IMR-90 (cell line): ENCODE measurements at regions not wholly inside any gene's neighbourhood (a gene's known extent, or its start where the extent isn't known, plus 50 kb on each side); places are given as distances from the start of the nearest gene placed in this dataset.

Experiments used
- ATAC-seq: fragments of 200-7000 bp; cut with Tn5 transposase; 2 replicates; pipeline ENCODE4 v1.9.1; 2020; ENCODE audit warnings: low read depth, mild to moderate bottlenecking, moderate library complexity
- BruUV-seq: library from RNA; stranded (reverse); fragments of 400-500 nt; replicated peaks from 2 replicates; lab custom pipeline; 2021; lab: Mats Ljungman, UMichigan
- CTCF ChIA-PET: fragments of 300-600 bp; formaldehyde crosslinking; extraction: SDS; loops from one replicate; lab custom pipeline; 2021; ENCODE audit warnings: antibody characterized with exemption; lab: Yijun Ruan, JAX
- POLR2A ChIA-PET: fragments of 300-600 bp; sonication (Branson Sonifier 250); formaldehyde crosslinking; loops from one replicate; lab custom pipeline; 2022; ENCODE audit warnings: antibody characterized with exemption; ENCODE audit not compliant: unreplicated experiment; lab: Charles Lee
- DNase-seq: peaks from one replicate; pipeline ENCODE4 v3.0.0; 2013
- H2AFZ ChIP-seq: replicated peaks from 2 replicates; pipeline ENCODE3; 2013; ENCODE audit warnings: low read length, mild to moderate bottlenecking; ENCODE audit not compliant: poor library complexity
- H2AK5ac ChIP-seq: 2 replicates; pipeline ENCODE4 v1.6.1; 2013; ENCODE audit warnings: low read depth, low read length, inconsistent platforms
- H2AK9ac ChIP-seq: replicated peaks from 2 replicates; pipeline ENCODE3; 2013; ENCODE audit warnings: mild to moderate bottlenecking, low read depth, low read length, moderate library complexity; ENCODE audit not compliant: poor library complexity
- H2BK120ac ChIP-seq: 2 replicates; pipeline ENCODE4 v1.6.1; 2013; ENCODE audit warnings: low read depth, low read length, inconsistent platforms
- H2BK15ac ChIP-seq: 3 replicates; pipeline ENCODE4 v1.6.1; 2013; ENCODE audit warnings: low read depth, low read length, inconsistent platforms
- H2BK20ac ChIP-seq: 2 replicates; pipeline ENCODE4 v1.6.1; 2013; ENCODE audit warnings: low read depth, mild to moderate bottlenecking, inconsistent platforms, low read length, moderate library complexity
- H2BK5ac ChIP-seq: 2 replicates; pipeline ENCODE4 v1.6.1; 2013; ENCODE audit warnings: mild to moderate bottlenecking, low read depth, low read length, inconsistent platforms; ENCODE audit not compliant: poor library complexity, severe bottlenecking
- H3K14ac ChIP-seq: replicated peaks from 2 replicates; pipeline ENCODE4 v1.6.1; 2013; ENCODE audit warnings: low read depth, low read length, inconsistent platforms
- H3K18ac ChIP-seq: 2 replicates; pipeline ENCODE4 v1.6.1; 2013; ENCODE audit warnings: low read depth, low read length, control low read depth
- H3K23ac ChIP-seq: 2 replicates; pipeline ENCODE4 v1.6.1; 2013; ENCODE audit warnings: low read depth, low read length, inconsistent platforms
- H3K27ac ChIP-seq: 2 replicates; pipeline ENCODE4 v1.5.1; 2013; ENCODE audit warnings: mild to moderate bottlenecking, control low read depth, low read length; ENCODE audit not compliant: insufficient read depth
- H3K27me3 ChIP-seq: 2 replicates; pipeline ENCODE4 v1.6.1; 2013; ENCODE audit warnings: low read length; ENCODE audit not compliant: control insufficient read depth, insufficient read depth
- H3K36me3 ChIP-seq: 2 replicates; pipeline ENCODE4 v1.6.1; 2013; ENCODE audit warnings: low read length, mixed read lengths; ENCODE audit not compliant: control insufficient read depth, insufficient read depth
- H3K4ac ChIP-seq: 2 replicates; pipeline ENCODE4 v1.6.1; 2013; ENCODE audit warnings: low read depth, low read length, inconsistent platforms
- H3K4me1 ChIP-seq: 2 replicates; pipeline ENCODE4 v1.6.1; 2013; ENCODE audit warnings: low read length, mixed read lengths; ENCODE audit not compliant: control insufficient read depth, insufficient read depth
- H3K4me2 ChIP-seq: 2 replicates; pipeline ENCODE4 v1.6.1; 2013; ENCODE audit warnings: low read depth, mild to moderate bottlenecking, control low read depth, low read length, moderate library complexity
- H3K4me3 ChIP-seq: 2 replicates; pipeline ENCODE4 v1.5.1; 2013; ENCODE audit warnings: low read depth, mild to moderate bottlenecking, control low read depth, low read length, moderate library complexity; ENCODE audit not compliant: insufficient read depth
- H3K56ac ChIP-seq: 2 replicates; pipeline ENCODE4 v1.6.1; 2013; ENCODE audit warnings: low read length, inconsistent platforms; ENCODE audit not compliant: insufficient read depth; ENCODE audit errors: extremely low read depth
- H3K79me1 ChIP-seq, 2 experiments: 2 replicates each; pipeline ENCODE4 v1.6.1; 2013; ENCODE audit warnings: low read length in 2 of 2, inconsistent platforms in 1 of 2, low read depth in 1 of 2
- H3K9ac ChIP-seq: 2 replicates; pipeline ENCODE4 v1.6.1; 2013; ENCODE audit warnings: low read depth, low read length, control low read depth
- H3K9me1 ChIP-seq: 2 replicates; pipeline ENCODE4 v1.6.1; 2013; ENCODE audit warnings: low read length, inconsistent platforms; ENCODE audit not compliant: insufficient read depth
- H3K9me3 ChIP-seq: 2 replicates; pipeline ENCODE4 v1.6.1; 2013; ENCODE audit warnings: low read length; ENCODE audit not compliant: control insufficient read depth, insufficient read depth
- H4K20me1 ChIP-seq: 2 replicates; pipeline ENCODE4 v1.6.1; 2013; ENCODE audit warnings: low read length, inconsistent platforms; ENCODE audit not compliant: insufficient read depth
- H4K5ac ChIP-seq: 2 replicates; pipeline ENCODE4 v1.6.1; 2013; ENCODE audit warnings: mild to moderate bottlenecking, low read depth, low read length, control low read depth
- H4K8ac ChIP-seq, 2 experiments: 2 replicates each; pipeline ENCODE4 v1.6.1; 2013; ENCODE audit warnings: low read depth in 2 of 2, low read length in 2 of 2, control low read depth in 1 of 2, inconsistent platforms in 1 of 2
- H4K91ac ChIP-seq: 2 replicates; pipeline ENCODE4 v1.6.1; 2013; ENCODE audit warnings: low read depth, low read length, inconsistent platforms; ENCODE audit not compliant: insufficient read depth
- CEBPB ChIP-seq: IDR thresholded peaks from 2 replicates; pipeline ENCODE4 v1.6.1; 2012; ENCODE audit warnings: low read depth, low read length, improper control_type of control experiment
- FOS ChIP-seq: fragments of 150-350 bp; IDR thresholded peaks from 2 replicates; pipeline ENCODE4 v1.6.1; 2016; ENCODE audit warnings: low read depth, low read length
- MAZ ChIP-seq: IDR thresholded peaks from 2 replicates; pipeline ENCODE4 v1.6.1; 2012; ENCODE audit warnings: low read depth, mild to moderate bottlenecking, low read length, improper control_type of control experiment, moderate library complexity, borderline replicate concordance
- POLR2A ChIP-seq: IDR thresholded peaks from 2 replicates; pipeline ENCODE4 v1.6.1; 2012; ENCODE audit warnings: mild to moderate bottlenecking, low read depth, low read length
- RAD21 ChIP-seq: IDR thresholded peaks from 2 replicates; pipeline ENCODE4 v1.6.1; 2012; ENCODE audit warnings: low read length, improper control_type of control experiment
- RCOR1 ChIP-seq: IDR thresholded peaks from 2 replicates; pipeline ENCODE4 v1.6.1; 2012; ENCODE audit warnings: mild to moderate bottlenecking, low read length, improper control_type of control experiment; ENCODE audit not compliant: insufficient replicate concordance
- SMC3 ChIP-seq: fragments of 150-350 bp; IDR thresholded peaks from 2 replicates; pipeline ENCODE4 v1.6.1; 2016; ENCODE audit warnings: low read depth, mild to moderate bottlenecking, antibody characterized with exemption, low read length, moderate library complexity
- WGBS, 2 experiments: methylation state at CpG; one replicate each; pipeline versions ENCODE4 v1.1.5 to v1.1.7; 2013; ENCODE audit warnings: missing lambda C conversion rate in 2 of 2; ENCODE audit not compliant: insufficient read length in 1 of 2; ENCODE audit errors: extremely low coverage in 2 of 2; 5-methylcytosine and 5-hydroxymethylcytosine counted together
- dilution Hi-C: fragments of 300-500 bp; cut with HindIII; formaldehyde crosslinking; loops from one replicate; pipeline ENCODE4 v1.14.3; 2018; ENCODE audit warnings: low sequenced_read_pairs; ENCODE audit not compliant: unreplicated experiment
- in situ Hi-C: fragments of 300-500 bp; cut with MboI; formaldehyde crosslinking; loops from 3 replicates; pipeline ENCODE4 v1.14.3; 2019; ENCODE audit warnings: low sequenced_read_pairs, inconsistent platforms, mixed read lengths
- intact Hi-C: fragments of 100-400 bp; cut with micrococcal nuclease; formaldehyde crosslinking; loops from 2 replicates; pipeline ENCODE4 v1.10.0; 2022
- TF ChIP-seq, protein P1 (sequence below): conservative IDR thresholded peaks from 2 replicates; pipeline ENCODE4 v1.5.1; 2012; ENCODE audit warnings: mild to moderate bottlenecking, low read depth, low read length, improper control_type of control experiment
- TF ChIP-seq, protein P2 (sequence below): fragments of 150-350 bp; IDR thresholded peaks from 2 replicates; pipeline ENCODE4 v1.6.1; 2016; ENCODE audit warnings: low read depth, mild to moderate bottlenecking, low read length, moderate library complexity, borderline replicate concordance
- TF ChIP-seq, protein P3 (sequence below): fragments of 150-350 bp; IDR thresholded peaks from 2 replicates; pipeline ENCODE4 v1.6.1; 2017; ENCODE audit warnings: mild to moderate bottlenecking, antibody characterized with exemption, low read length, low read depth

DNA sequence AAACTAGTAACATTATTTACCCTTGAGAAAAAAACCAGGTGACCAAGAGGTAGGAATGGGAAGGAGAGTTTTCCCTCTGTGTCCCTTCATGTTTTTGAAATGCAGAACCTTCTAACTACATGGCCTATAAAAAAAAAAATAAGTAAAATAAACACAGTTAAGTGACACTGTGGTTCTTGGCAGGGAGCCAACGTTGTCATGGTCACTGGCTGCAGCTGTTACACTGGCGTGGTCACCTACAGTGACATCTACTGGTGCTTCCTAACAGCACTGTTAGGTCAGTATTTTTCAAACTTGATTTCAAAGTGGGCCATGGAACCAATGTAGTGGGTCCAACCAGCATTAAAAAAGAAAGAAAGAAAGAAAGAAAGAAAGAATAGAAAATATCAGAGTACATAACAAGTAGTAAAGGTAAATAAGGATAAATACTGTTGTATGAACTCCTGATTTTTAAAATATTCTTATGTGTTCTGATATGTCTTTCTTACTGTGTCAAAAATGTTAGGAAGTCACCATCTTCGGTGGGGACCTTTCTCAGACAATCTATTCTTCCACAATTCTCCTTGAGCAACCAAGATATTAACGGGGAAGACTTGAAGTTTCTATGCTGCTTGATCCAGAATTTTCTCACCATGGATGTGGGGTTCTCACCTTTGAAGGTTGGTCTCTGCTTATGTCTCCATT, 59.1 kb upstream of the PJA2 start:
- no peak overlapping the region for H3K9ac ChIP-seq
- H2AFZ ChIP-seq = no peak overlapping the region
- no peak overlapping the region for H3K27ac ChIP-seq
- ChIA-PET CTCF (interaction anchor here (0.6 kb wide), 2 partner anchors 13 to 629 kb away, joined by 3 read pairs; no protein-coding TSS in a partner anchor), POLR2A (no interaction called here)
- H2AK5ac ChIP-seq = peak overlapping the region; percentile 10; the same call in 1 of the 2 replicates
- H2BK20ac ChIP-seq = no peak overlapping the region
- in situ Hi-C loops = no loop called here
- no TSS peak for BruUV-seq
- no peak overlapping the region for H2BK120ac ChIP-seq
- no peaks in the 10 kb centered on the region for H3K9me3 ChIP-seq
- H2AK9ac ChIP-seq = no peak overlapping the region
- no peak overlapping the region for H3K18ac ChIP-seq
- no peaks in the 10 kb centered on the region; the same call in 1 of the 2 replicates for H3K4me1 ChIP-seq
- H3K14ac ChIP-seq = no peak overlapping the region
- H3K4me3 ChIP-seq = no peak overlapping the region
- intact Hi-C loops = loop anchor here (5.0 kb wide), 1 partner anchor 722 kb away; the partner anchor contains the start of gene FER
- H4K91ac ChIP-seq = no peak overlapping the region
- no CpG with 5 or more reads among the region's 4 CpGs for WGBS, 2 experiments
- no peak overlapping the region for H2BK15ac ChIP-seq
- peak; percentile 94 for DNase-seq
- H4K5ac ChIP-seq = no peak overlapping the region
- H3K56ac ChIP-seq = no peak overlapping the region
- ATAC-seq = peak; percentile 89
- dilution Hi-C loops = no loop called here
- no peaks in the 10 kb centered on the region for H4K20me1 ChIP-seq
- no peaks in the 10 kb centered on the region for H3K36me3 ChIP-seq
- H3K79me1 ChIP-seq = no peaks in the 10 kb centered on the region
- no peak overlapping the region for H3K4ac ChIP-seq
- H3K23ac ChIP-seq = no peak overlapping the region
- H4K8ac ChIP-seq = no peak overlapping the region
- H3K27me3 ChIP-seq = peaks cover 3% of the 10 kb centered on the region
- TF ChIP-seq, protein P1, sequence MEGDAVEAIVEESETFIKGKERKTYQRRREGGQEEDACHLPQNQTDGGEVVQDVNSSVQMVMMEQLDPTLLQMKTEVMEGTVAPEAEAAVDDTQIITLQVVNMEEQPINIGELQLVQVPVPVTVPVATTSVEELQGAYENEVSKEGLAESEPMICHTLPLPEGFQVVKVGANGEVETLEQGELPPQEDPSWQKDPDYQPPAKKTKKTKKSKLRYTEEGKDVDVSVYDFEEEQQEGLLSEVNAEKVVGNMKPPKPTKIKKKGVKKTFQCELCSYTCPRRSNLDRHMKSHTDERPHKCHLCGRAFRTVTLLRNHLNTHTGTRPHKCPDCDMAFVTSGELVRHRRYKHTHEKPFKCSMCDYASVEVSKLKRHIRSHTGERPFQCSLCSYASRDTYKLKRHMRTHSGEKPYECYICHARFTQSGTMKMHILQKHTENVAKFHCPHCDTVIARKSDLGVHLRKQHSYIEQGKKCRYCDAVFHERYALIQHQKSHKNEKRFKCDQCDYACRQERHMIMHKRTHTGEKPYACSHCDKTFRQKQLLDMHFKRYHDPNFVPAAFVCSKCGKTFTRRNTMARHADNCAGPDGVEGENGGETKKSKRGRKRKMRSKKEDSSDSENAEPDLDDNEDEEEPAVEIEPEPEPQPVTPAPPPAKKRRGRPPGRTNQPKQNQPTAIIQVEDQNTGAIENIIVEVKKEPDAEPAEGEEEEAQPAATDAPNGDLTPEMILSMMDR = peak; percentile 80
- TF ChIP-seq FOS (no peak), RCOR1 (no peak), RAD21 (peak; percentile 82), MAZ (no peak), CEBPB (no peak), SMC3 (peak; percentile 79), POLR2A (no peak)
- TF ChIP-seq, protein P2, sequence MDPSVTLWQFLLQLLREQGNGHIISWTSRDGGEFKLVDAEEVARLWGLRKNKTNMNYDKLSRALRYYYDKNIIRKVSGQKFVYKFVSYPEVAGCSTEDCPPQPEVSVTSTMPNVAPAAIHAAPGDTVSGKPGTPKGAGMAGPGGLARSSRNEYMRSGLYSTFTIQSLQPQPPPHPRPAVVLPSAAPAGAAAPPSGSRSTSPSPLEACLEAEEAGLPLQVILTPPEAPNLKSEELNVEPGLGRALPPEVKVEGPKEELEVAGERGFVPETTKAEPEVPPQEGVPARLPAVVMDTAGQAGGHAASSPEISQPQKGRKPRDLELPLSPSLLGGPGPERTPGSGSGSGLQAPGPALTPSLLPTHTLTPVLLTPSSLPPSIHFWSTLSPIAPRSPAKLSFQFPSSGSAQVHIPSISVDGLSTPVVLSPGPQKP = no peak
- TF ChIP-seq, protein P3, sequence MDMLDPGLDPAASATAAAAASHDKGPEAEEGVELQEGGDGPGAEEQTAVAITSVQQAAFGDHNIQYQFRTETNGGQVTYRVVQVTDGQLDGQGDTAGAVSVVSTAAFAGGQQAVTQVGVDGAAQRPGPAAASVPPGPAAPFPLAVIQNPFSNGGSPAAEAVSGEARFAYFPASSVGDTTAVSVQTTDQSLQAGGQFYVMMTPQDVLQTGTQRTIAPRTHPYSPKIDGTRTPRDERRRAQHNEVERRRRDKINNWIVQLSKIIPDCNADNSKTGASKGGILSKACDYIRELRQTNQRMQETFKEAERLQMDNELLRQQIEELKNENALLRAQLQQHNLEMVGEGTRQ = no peak
- H3K9me1 ChIP-seq = no peaks in the 10 kb centered on the region
- no peak overlapping the region for H3K4me2 ChIP-seq
- no peak overlapping the region for H2BK5ac ChIP-seq
